WTC11 (cell line): ENCODE measurements at regions not wholly inside any gene's neighbourhood (a gene's known extent, or its start where the extent isn't known, plus 50 kb on each side); places are given as distances from the start of the nearest gene placed in this dataset.

ENCODE experiments used
- ATAC-seq: fragments of 200-7000 bp; cut with Tn5 transposase; 2 replicates; pipeline ENCODE4 v1.10.0; 2021; ENCODE audit warnings: mild to moderate bottlenecking, moderate library complexity
- CTCF ChIA-PET: fragments of 300-600 bp; sonication (Branson Sonifier 250); formaldehyde crosslinking; loops from one replicate; lab custom pipeline; 2021; ENCODE audit warnings: antibody characterized with exemption; lab: Charles Lee
- POLR2A ChIA-PET: fragments of 350-600 bp; sonication (Branson Sonifier 250); formaldehyde crosslinking; loops from one replicate; lab custom pipeline; 2021; ENCODE audit warnings: antibody characterized with exemption; lab: Charles Lee
- DNase-seq: peaks from one replicate; pipeline ENCODE4 v3.0.0; 2021; ENCODE audit warnings: low spot score
- H3K27ac Mint-ChIP-seq: 2 replicates; pipeline ENCODE4 v1.8.0; 2021; ENCODE audit warnings: mixed read lengths
- H3K27me3 Mint-ChIP-seq: 2 replicates; pipeline ENCODE4 v1.8.0; 2021; ENCODE audit warnings: low read depth, mild to moderate bottlenecking, moderate library complexity, mixed read lengths
- H3K36me3 Mint-ChIP-seq: 2 replicates; pipeline ENCODE4 v1.8.0; 2021; ENCODE audit warnings: mixed read lengths
- H3K4me1 Mint-ChIP-seq: 2 replicates; pipeline ENCODE4 v1.8.0; 2022; ENCODE audit warnings: mixed read lengths
- H3K4me3 Mint-ChIP-seq: 2 replicates; pipeline ENCODE4 v1.8.0; 2021; ENCODE audit warnings: mild to moderate bottlenecking, moderate library complexity, mixed read lengths
- H3K9me3 Mint-ChIP-seq: 2 replicates; pipeline ENCODE4 v1.8.0; 2021; ENCODE audit warnings: mixed read lengths
- ATF3 ChIP-seq: sonication (generic); formaldehyde crosslinking; conservative IDR thresholded peaks from 2 replicates; pipeline ENCODE4 v1.8.1; 2022; ENCODE audit warnings: mild to moderate bottlenecking, missing genetic modification reagents
- CBFB ChIP-seq: sonication (generic); formaldehyde crosslinking; IDR thresholded peaks from 2 replicates; pipeline ENCODE4 v1.8.1; 2022; ENCODE audit warnings: mild to moderate bottlenecking, low read depth, missing genetic modification reagents
- CREB1 ChIP-seq: sonication (generic); formaldehyde crosslinking; IDR thresholded peaks from 2 replicates; pipeline ENCODE4 v1.8.0; 2023; ENCODE audit warnings: mild to moderate bottlenecking, missing genetic modification reagents
- CTCF ChIP-seq: fragments of 200-600 bp; IDR thresholded peaks from 2 replicates; pipeline ENCODE4 v1.8.0; 2022; ENCODE audit warnings: antibody characterized with exemption
- GRHL2 ChIP-seq: fragments of 250-450 bp; sonication (Bioruptor Pico); IDR thresholded peaks from 2 replicates; pipeline ENCODE4 v1.8.0; 2022; ENCODE audit warnings: mild to moderate bottlenecking, moderate library complexity; ENCODE audit not compliant: insufficient replicate concordance, severe bottlenecking
- GTF2I ChIP-seq: fragments of 250-450 bp; sonication (Bioruptor Pico); conservative IDR thresholded peaks from 2 replicates; pipeline ENCODE4 v1.4.0; 2021; ENCODE audit warnings: mild to moderate bottlenecking
- RORB ChIP-seq: fragments of 250-450 bp; sonication (Bioruptor Pico); IDR thresholded peaks from 2 replicates; pipeline ENCODE4 v1.9.0; 2021; ENCODE audit warnings: mild to moderate bottlenecking
- SMAD3 ChIP-seq: sonication (generic); formaldehyde crosslinking; IDR thresholded peaks from 2 replicates; pipeline ENCODE4 v1.8.0; 2022; ENCODE audit warnings: missing genetic modification reagents, mild to moderate bottlenecking, borderline replicate concordance
- TCF7 ChIP-seq: sonication (generic); formaldehyde crosslinking; IDR thresholded peaks from 2 replicates; pipeline ENCODE4 v1.8.0; 2022; ENCODE audit warnings: mild to moderate bottlenecking, low read depth, missing genetic modification reagents, moderate library complexity
- TEAD1 ChIP-seq: sonication (generic); formaldehyde crosslinking; IDR thresholded peaks from 2 replicates; pipeline ENCODE4 v1.8.0; 2022; ENCODE audit warnings: mild to moderate bottlenecking, missing genetic modification reagents
- TEAD4 ChIP-seq: sonication (generic); formaldehyde crosslinking; IDR thresholded peaks from 2 replicates; pipeline ENCODE4 v1.8.0; 2022; ENCODE audit warnings: mild to moderate bottlenecking, missing genetic modification reagents
- TP53 ChIP-seq: sonication (generic); formaldehyde crosslinking; IDR thresholded peaks from 2 replicates; pipeline ENCODE4 v1.8.1; 2023; ENCODE audit warnings: mild to moderate bottlenecking, missing genetic modification reagents
- ZNF232 ChIP-seq: sonication (generic); formaldehyde crosslinking; IDR thresholded peaks from 2 replicates; pipeline ENCODE4 v1.8.0; 2022; ENCODE audit warnings: mild to moderate bottlenecking, missing genetic modification reagents
- ZNF263 ChIP-seq: sonication (generic); formaldehyde crosslinking; IDR thresholded peaks from 2 replicates; pipeline ENCODE4 v1.8.1; 2022; ENCODE audit warnings: low read depth, mild to moderate bottlenecking, moderate library complexity, missing genetic modification reagents
- ZSCAN18 ChIP-seq: fragments of 250-450 bp; sonication (Bioruptor Pico); IDR thresholded peaks from 2 replicates; pipeline ENCODE4 v2.1.2; 2022; ENCODE audit warnings: mild to moderate bottlenecking, moderate library complexity
- TF ChIP-seq, protein P1 (sequence below): sonication (generic); formaldehyde crosslinking; conservative IDR thresholded peaks from 2 replicates; pipeline ENCODE4 v1.8.1; 2023; ENCODE audit warnings: mild to moderate bottlenecking, low read depth, missing genetic modification reagents, moderate library complexity
- TF ChIP-seq, protein P2 (sequence below): sonication (generic); formaldehyde crosslinking; IDR thresholded peaks from 2 replicates; pipeline ENCODE4 v1.8.0; 2023; ENCODE audit warnings: missing genetic modification reagents, mild to moderate bottlenecking, borderline replicate concordance
- TF ChIP-seq, protein P3 (sequence below): sonication (generic); formaldehyde crosslinking; IDR thresholded peaks from 2 replicates; pipeline ENCODE4 v1.8.1; 2022; ENCODE audit warnings: low read depth, missing genetic modification reagents, borderline replicate concordance
- TF ChIP-seq, protein P4 (sequence below): sonication (generic); formaldehyde crosslinking; IDR thresholded peaks from 2 replicates; pipeline ENCODE4 v1.8.0; 2022; ENCODE audit warnings: missing genetic modification reagents

DNA sequence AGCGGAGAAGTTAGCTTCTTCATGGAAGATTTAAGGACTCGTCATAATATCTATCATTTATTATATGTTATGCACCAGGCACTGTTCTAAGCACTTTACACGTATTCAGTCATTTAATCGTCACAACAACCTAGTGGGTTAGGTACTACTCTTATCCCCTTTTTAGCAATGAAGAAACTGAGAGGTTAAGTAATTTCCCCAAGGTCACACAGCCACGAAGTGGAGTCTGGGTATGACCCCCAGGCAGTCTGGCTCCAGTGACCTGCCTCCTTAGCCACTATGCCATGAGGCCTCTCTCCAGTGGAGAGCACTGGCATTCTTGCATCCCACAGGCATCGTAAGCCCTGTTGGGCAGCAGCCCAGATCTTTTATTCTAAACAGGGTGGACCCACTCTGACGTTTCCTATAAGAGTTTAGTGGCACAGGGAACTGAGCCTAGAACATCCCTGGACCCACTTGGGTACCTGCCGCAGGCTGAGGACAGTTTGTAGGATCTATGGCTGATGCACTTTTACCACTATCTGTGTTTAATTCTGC lies 123.0 kb downstream of the NAV1 start (continued):
- TF ChIP-seq, protein P1, sequence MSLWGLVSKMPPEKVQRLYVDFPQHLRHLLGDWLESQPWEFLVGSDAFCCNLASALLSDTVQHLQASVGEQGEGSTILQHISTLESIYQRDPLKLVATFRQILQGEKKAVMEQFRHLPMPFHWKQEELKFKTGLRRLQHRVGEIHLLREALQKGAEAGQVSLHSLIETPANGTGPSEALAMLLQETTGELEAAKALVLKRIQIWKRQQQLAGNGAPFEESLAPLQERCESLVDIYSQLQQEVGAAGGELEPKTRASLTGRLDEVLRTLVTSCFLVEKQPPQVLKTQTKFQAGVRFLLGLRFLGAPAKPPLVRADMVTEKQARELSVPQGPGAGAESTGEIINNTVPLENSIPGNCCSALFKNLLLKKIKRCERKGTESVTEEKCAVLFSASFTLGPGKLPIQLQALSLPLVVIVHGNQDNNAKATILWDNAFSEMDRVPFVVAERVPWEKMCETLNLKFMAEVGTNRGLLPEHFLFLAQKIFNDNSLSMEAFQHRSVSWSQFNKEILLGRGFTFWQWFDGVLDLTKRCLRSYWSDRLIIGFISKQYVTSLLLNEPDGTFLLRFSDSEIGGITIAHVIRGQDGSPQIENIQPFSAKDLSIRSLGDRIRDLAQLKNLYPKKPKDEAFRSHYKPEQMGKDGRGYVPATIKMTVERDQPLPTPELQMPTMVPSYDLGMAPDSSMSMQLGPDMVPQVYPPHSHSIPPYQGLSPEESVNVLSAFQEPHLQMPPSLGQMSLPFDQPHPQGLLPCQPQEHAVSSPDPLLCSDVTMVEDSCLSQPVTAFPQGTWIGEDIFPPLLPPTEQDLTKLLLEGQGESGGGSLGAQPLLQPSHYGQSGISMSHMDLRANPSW (CRISPR knock-in tag), result no peak
- TF ChIP-seq CBFB (CRISPR knock-in tag) (no peak), ATF3 (no peak), SMAD3 (CRISPR knock-in tag) (no peak)

DNA sequence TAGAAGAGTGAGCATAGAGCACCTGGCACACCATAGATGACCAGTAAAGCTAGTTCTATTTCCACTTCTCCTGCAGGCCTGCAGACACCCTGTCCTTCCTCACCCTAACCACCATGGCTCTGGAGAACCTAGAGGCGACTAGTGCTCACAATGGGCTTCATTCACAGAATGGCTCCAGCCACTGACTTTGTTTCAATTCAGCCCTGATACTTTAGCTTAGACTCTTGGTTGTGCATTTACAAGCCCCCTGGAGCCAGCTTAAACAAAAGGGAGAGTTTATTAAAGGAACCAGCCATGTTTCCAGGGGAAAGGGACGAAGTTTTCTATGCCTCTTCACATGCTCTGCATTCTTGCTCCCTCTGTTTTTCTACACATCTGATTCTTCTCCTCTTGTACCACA lies 123.7 kb downstream of the NAV1 start:
- peaks cover 26% of the 10 kb centered on the region for H3K4me1 Mint-ChIP-seq
- no peak overlapping the region for H3K27ac Mint-ChIP-seq
- DNase-seq (no peak), ATAC-seq (no peak)
- H3K4me3 Mint-ChIP-seq, result no peak overlapping the region
- no peaks in the 10 kb centered on the region for H3K9me3 Mint-ChIP-seq
- H3K36me3 Mint-ChIP-seq, result no peaks in the 10 kb centered on the region
- no peak for TF ChIP-seq ZSCAN18 (CRISPR knock-in tag)
- TF ChIP-seq, protein P2, sequence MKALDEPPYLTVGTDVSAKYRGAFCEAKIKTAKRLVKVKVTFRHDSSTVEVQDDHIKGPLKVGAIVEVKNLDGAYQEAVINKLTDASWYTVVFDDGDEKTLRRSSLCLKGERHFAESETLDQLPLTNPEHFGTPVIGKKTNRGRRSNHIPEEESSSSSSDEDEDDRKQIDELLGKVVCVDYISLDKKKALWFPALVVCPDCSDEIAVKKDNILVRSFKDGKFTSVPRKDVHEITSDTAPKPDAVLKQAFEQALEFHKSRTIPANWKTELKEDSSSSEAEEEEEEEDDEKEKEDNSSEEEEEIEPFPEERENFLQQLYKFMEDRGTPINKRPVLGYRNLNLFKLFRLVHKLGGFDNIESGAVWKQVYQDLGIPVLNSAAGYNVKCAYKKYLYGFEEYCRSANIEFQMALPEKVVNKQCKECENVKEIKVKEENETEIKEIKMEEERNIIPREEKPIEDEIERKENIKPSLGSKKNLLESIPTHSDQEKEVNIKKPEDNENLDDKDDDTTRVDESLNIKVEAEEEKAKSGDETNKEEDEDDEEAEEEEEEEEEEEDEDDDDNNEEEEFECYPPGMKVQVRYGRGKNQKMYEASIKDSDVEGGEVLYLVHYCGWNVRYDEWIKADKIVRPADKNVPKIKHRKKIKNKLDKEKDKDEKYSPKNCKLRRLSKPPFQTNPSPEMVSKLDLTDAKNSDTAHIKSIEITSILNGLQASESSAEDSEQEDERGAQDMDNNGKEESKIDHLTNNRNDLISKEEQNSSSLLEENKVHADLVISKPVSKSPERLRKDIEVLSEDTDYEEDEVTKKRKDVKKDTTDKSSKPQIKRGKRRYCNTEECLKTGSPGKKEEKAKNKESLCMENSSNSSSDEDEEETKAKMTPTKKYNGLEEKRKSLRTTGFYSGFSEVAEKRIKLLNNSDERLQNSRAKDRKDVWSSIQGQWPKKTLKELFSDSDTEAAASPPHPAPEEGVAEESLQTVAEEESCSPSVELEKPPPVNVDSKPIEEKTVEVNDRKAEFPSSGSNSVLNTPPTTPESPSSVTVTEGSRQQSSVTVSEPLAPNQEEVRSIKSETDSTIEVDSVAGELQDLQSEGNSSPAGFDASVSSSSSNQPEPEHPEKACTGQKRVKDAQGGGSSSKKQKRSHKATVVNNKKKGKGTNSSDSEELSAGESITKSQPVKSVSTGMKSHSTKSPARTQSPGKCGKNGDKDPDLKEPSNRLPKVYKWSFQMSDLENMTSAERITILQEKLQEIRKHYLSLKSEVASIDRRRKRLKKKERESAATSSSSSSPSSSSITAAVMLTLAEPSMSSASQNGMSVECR (CRISPR knock-in tag), result no peak
- TF ChIP-seq, protein P3, sequence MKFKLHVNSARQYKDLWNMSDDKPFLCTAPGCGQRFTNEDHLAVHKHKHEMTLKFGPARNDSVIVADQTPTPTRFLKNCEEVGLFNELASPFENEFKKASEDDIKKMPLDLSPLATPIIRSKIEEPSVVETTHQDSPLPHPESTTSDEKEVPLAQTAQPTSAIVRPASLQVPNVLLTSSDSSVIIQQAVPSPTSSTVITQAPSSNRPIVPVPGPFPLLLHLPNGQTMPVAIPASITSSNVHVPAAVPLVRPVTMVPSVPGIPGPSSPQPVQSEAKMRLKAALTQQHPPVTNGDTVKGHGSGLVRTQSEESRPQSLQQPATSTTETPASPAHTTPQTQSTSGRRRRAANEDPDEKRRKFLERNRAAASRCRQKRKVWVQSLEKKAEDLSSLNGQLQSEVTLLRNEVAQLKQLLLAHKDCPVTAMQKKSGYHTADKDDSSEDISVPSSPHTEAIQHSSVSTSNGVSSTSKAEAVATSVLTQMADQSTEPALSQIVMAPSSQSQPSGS (CRISPR knock-in tag), result no peak
- no peak for TF ChIP-seq TP53
- TF ChIP-seq TEAD1 (CRISPR knock-in tag), result no peak
- TF ChIP-seq ZNF263, result no peak
- no peak for TF ChIP-seq ATF3
- TF ChIP-seq RORB, result no peak
- TF ChIP-seq GTF2I (CRISPR knock-in tag), result no peak
- TF ChIP-seq GRHL2 (CRISPR knock-in tag), result no peak
- no peak for TF ChIP-seq ZNF232 (CRISPR knock-in tag)
- TF ChIP-seq CREB1 (CRISPR knock-in tag), result no peak
- TF ChIP-seq TCF7 (CRISPR knock-in tag), result no peak
- TF ChIP-seq, protein P4, sequence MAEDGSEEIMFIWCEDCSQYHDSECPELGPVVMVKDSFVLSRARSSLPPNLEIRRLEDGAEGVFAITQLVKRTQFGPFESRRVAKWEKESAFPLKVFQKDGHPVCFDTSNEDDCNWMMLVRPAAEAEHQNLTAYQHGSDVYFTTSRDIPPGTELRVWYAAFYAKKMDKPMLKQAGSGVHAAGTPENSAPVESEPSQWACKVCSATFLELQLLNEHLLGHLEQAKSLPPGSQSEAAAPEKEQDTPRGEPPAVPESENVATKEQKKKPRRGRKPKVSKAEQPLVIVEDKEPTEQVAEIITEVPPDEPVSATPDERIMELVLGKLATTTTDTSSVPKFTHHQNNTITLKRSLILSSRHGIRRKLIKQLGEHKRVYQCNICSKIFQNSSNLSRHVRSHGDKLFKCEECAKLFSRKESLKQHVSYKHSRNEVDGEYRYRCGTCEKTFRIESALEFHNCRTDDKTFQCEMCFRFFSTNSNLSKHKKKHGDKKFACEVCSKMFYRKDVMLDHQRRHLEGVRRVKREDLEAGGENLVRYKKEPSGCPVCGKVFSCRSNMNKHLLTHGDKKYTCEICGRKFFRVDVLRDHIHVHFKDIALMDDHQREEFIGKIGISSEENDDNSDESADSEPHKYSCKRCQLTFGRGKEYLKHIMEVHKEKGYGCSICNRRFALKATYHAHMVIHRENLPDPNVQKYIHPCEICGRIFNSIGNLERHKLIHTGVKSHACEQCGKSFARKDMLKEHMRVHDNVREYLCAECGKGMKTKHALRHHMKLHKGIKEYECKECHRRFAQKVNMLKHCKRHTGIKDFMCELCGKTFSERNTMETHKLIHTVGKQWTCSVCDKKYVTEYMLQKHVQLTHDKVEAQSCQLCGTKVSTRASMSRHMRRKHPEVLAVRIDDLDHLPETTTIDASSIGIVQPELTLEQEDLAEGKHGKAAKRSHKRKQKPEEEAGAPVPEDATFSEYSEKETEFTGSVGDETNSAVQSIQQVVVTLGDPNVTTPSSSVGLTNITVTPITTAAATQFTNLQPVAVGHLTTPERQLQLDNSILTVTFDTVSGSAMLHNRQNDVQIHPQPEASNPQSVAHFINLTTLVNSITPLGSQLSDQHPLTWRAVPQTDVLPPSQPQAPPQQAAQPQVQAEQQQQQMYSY (CRISPR knock-in tag), result no peak
- TF ChIP-seq CTCF, result no peak
- TF ChIP-seq TEAD4 (CRISPR knock-in tag), result no peak
- CTCF ChIA-PET, result interaction anchor here (1.0 kb wide), 1 partner anchor 14 kb away, joined by 4 read pairs; no protein-coding TSS in a partner anchor
- POLR2A ChIA-PET, result no interaction called here
- H3K27me3 Mint-ChIP-seq, result no peaks in the 10 kb centered on the region
